GM18858 (cell line): ENCODE measurements at regions not wholly inside any gene's neighbourhood (a gene's known extent, or its start where the extent isn't known, plus 50 kb on each side); places are given as distances from the start of the nearest gene placed in this dataset.
A peak's percentile ranks its signal among the peaks of the same experiment; 100 is the strongest.
"Not testable (repeated sequence)": the region's sequence is repeated elsewhere in the genome, so short reads cannot be mapped to it uniquely, and the experiment has no call there.

Experiments used
- ATAC-seq: cut with Tn5 transposase; IDR thresholded peaks from one replicate; pipeline ENCODE4 v1.9.1; 2021; ENCODE audit not compliant: unreplicated experiment

DNA sequence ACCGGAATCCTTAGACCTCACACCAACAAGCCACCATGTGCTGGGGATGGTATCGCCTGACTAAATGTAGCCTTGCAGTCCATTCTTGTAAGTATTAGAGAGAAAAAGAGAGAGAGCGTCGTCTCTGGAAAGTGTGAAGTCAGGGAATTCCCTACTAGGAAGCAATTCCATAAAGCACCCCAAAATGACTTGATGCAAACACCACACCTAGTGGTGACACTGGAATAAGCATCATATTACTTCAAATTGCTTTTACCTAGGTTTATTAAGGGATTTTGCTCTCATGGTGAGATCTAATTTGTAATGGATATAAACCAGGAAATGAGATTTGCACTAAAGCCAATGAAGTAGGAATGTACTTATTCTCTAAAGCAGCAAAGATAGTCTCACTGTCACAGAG lies 111.4 kb upstream of the METTL9 start:
- not testable (repeated sequence) for ATAC-seq

DNA sequence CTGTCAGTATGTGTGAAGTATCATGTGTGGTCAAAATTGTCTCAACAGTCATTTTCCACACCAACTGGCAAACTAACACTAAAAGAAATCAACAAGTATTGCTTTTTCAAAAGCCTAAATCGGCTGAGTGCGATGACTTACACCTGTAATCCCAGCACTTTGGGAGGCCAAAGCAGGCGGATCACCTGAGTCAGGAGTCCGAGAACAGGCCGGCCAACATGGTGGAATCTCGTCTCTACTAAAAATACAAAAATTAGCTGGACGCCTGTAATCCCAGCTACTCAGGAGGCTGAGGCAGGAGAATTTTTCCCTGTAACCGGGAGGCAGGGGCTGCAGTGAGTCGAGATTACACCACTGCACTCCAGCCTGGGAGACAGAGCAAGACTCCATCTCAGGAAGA lies 100.3 kb upstream of the METTL9 start:
- not testable (repeated sequence) for ATAC-seq

DNA sequence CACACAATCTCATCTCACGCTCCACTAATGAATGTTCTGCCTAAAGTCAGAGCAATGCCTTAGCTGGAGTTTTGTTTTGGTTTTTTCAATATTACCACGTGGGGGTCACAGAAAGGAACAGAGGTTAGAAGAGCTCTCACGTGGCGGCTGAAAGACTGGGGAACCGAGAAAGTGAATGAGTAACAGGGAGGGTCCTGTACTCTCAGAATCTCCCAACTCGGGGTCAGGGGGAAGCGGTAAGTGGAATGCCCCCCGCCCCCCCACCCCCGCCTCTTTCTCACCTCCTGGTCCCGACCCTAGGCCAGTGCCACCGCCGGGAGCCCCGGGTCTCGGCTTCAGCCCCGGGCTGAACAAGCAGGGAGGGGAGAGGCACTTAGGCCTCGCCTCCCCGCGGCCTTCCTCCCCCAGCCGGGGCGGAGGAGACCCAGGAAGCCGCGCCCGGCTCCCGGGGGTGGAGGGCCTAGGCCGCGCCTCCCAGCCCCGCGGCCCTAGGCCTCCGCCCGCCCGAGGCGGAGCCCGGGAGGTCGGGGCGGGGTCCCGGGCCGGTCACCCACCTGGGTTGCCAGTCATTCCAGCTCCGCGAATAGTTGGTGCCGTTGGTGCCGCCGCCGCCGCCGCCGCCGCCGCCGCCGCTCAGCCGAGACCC lies 98.0 kb upstream of the METTL9 start:
- peak; percentile 36 for ATAC-seq

DNA sequence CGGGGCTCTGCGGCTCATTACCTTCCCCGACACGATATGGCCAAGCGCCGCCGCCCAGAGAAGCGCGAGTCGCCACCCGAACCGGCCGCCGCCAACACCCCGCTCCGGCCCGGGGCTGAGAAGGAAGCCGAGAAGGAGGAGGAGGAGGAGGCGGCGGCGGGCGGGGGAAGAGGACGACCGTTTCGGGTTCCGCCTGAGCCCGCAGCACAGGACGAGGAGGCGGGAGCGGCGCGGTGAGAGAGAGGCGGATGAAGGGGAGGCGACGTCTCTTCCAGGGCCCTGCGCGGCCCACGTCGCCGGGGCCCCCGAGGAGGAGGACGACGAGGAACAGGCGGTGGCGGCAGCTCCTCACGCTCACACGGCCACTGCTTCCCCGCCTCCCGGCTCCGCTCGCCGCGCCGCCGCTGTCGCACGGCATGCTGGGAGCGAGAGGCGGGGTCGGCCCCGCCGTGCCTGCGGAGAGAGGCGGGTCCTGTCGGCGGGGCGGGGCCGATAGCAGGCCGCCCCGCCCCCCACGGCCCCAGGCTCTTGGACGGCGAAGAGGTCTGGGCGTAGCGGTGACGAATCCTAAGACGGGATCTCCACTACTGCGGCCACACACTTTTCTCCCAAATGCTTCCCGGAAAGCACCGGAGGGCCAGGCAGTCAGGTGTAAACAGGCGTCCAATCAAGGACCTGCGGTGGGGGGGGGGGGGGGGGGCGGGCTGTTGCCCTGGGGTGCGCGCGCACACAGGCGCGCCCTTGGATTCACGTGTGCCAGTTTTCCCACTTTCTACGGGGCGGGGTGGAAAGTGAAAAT lies 97.3 kb upstream of the METTL9 start:
- peak; percentile 56 for ATAC-seq

DNA sequence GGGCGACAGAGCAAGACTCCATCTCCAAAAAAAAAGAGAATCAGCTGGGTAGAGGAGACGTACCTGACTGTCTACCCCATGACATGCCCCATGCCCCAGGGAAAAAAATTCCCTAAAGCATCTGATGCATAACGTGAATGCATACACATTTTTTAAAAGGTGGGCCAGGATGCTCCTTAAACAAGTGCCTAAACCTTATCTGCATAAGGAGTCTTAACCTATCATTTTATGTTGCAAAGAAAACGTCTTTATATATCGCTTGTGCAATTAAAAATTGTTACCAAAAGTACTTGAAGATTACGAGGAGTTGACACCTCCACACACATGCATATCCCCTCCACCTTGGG lies 95.8 kb upstream of the METTL9 start:
- not testable (repeated sequence) for ATAC-seq

DNA sequence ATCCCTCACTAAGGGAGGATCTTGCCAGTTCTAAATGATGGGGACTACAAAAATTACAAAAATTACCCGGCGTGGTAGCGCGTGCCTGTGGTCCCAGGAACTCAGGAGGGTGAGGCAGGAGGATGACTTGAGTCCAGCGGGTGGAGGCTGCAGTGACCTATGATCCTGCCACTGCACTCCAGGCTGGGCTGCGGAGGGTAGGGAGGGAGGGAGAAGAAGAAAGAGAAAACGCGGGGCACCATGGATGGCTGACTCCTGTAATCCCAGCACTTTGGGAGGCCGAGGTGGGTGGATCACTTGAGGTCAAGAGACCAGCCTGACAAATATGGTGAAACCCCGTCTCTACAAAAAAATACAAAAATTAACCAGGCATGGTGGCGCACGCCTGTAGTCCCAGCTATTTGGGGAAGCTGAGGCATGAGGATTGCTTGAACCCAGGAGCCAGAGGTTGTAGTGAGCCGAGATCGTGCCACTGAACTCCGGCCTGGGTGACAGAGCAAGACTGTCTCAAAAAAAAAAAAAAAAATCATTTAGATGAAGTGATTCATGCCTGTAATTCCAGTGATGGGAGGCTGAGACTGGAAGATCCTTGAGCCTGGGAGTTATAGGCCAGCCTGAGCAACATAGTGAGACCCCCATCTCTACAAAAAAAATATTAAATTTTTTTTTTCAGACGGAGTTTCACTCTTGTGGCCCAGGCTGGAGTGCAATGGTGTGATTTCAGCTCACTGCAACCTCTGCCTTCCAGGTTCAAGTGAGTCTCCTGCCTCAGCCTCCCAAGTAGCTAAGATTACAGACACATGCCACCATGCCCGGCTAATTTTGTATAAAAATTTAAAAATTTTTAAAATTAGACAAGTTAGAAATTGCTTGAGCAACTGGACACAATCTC lies 95.2 kb upstream of the METTL9 start:
- not testable (repeated sequence) for ATAC-seq

DNA sequence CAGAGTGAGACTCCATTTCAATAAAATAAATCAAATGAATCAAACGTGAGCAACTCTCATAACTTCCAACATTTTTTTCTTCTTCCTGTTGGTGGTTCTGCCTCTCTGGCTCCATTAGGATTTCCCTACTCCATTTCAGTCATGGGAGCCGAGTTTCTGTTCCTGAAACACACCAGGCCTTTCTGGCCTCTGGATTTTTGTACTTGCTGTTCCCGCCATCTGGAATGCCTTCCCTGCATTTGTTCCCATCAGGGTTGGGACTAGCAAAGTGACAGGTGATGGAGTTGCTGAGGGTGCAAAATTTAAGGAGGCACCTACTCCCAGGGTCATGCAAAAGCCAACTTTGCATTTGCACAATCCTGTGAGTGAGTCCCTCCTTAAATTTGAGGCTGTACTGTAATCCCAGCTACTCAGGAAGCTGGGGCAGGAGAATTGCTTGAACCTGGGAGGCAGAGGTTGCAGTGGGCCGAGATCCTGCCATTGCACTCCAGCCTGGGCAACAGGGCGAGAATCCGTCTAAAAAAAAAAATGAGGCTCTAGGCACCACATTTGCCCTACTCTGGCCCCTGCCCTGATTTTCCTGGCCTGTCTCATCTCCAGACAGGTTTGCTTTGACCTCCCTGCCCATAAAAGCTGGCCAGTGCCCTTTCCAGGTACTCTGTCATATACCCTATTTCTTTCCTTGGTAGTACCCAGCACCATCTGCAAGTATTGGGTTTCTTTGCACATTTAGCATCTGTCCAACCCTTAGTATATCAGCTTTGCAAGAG lies 93.4 kb upstream of the METTL9 start:
- ATAC-seq: not testable (repeated sequence)

DNA sequence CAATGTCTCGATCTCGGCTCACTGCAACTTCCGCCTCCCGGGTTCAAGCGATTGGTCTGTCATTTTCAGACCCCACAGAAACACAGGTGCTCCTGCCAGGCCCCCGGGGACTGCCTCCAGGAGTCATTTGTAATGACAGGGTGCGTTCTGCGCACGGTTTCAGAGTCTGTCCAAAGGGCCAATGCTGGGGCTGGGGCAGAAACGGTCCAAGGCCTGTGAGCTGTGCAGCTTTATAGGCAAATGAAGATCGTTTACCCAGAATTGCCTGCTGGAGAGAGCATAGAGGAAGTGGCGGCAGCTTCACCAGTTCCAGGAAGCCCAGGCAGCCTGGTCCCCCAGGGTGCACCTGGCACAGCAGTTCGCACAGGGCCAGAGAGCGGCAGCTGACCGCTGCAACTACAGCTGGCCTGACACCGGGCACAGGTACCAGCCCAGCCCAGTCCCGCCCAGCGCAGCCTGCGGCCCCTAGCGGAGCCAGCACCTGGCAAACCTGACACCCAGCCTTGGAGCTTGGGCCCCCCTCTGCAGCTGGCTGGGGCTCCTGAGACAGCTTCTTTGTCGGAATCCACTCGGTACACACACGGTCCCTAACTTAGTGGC lies 92.4 kb upstream of the METTL9 start:
- peak; percentile 42 for ATAC-seq

DNA sequence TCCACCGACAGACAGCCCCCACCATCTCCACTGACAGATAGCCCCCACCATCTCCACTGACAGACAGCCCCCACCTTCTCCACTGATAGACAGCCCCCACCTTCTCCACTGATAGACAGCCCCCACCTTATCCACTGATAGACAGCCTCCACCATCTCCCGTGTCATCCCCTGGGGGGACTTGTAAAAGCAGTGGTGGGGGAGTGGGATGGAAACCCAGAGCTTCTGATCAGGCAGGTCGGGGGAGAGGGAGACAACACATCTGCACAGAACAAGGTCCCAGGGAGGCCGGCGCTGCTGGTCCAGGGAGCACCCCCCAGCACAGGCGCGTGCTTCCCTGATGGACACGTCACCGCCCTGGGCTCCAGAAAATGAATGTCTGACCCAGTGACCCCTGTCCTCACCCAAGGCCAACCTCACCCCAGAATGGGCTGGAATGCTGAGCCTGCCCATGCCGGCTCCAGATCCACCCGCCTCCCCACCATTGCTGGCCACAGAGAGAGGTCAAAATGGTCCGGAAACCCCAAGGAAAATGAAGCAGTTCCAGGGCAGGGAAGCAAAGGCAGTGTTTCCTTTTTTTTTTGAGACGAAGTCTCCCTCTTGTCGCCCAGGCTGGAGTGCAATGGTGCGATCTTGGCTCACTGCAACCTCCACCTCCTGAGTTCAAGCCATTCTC lies 91.6 kb upstream of the METTL9 start:
- not testable (repeated sequence) for ATAC-seq

DNA sequence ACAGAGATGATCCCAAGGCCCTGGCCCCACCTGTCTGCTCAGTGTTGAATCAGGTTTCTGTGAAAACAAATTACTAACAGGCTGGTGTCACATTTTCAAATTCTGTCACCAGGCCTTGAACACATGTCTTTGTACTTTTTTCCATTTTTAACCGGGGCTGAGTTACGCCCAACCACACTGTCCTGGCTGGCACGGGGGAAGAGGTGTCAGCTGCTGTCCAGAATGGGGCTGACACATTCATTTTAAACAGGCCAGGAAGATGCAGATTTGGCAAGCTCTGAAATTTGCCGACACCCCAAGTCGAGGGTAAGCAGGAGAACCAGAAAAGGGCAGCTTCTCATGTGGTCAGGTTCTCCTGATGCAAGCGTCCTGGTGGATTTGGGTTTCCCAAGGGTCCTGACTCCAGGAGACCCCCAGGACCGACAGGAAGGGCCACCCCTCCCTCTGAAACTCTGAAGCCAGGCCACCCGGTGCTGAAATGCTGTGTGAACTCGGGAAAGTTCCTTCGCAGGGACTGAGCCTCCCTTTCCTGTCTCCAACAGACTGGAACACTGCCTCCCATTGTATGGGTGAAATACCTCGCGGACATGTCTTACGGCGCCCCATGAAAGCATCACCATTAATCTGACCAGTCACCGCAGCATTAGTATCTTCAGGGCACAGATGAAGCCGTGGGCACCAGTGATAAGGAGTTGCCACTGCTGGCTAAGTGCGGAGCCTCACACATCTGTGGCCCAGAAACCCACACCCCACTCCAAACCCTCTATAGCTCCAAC lies 90.5 kb upstream of the METTL9 start:
- not testable (repeated sequence) for ATAC-seq

DNA sequence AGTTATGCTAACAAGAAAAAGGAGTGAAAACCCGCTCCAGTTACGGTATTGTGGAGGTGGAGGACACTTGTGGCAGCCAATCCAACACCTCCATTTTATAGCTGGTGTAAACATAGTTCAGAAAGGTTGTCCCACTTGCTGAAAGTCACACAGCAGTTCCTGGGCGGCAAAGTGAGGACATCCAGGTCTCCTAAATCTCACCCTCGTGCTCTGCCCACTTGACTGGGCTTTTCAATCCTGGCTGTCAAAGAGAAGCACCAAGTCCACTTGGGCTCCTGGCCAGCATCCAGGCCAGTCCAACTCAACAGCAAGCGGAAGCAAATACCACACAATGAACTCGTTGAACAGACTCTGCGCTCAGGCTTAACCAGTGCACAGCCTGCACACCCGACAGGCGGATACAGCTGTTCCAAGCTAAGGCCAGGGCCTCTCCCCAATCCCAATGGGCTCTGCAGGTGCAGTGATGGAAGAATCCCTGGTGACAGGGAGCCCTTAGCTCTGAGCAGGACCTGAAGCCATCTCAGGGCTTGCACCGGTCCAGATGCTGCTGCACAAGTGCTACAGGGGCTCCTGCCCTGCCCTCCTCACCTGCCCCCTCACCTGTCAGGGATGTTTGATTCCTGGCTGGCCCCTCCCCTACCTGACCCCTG lies 89.8 kb upstream of the METTL9 start:
- ATAC-seq: not testable (repeated sequence)

DNA sequence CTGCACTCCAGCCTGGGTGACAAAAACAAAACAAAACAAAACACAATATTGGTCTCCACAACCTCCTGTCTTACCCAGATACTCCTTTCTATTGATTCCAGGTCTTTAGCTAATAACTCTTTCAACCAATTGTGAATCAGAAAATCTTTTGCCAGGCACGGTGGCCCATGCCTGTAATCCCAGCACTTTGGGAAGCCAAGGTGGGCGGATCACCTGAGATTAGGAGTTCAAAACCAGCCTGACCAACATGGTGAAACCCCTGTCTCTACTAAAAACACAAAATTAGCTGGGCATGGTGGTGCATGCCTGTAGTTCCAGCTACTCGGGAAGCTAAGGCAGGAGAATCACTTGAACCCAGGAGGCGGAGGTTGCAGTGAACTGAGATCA lies 88.5 kb upstream of the METTL9 start:
- not testable (repeated sequence) for ATAC-seq

DNA sequence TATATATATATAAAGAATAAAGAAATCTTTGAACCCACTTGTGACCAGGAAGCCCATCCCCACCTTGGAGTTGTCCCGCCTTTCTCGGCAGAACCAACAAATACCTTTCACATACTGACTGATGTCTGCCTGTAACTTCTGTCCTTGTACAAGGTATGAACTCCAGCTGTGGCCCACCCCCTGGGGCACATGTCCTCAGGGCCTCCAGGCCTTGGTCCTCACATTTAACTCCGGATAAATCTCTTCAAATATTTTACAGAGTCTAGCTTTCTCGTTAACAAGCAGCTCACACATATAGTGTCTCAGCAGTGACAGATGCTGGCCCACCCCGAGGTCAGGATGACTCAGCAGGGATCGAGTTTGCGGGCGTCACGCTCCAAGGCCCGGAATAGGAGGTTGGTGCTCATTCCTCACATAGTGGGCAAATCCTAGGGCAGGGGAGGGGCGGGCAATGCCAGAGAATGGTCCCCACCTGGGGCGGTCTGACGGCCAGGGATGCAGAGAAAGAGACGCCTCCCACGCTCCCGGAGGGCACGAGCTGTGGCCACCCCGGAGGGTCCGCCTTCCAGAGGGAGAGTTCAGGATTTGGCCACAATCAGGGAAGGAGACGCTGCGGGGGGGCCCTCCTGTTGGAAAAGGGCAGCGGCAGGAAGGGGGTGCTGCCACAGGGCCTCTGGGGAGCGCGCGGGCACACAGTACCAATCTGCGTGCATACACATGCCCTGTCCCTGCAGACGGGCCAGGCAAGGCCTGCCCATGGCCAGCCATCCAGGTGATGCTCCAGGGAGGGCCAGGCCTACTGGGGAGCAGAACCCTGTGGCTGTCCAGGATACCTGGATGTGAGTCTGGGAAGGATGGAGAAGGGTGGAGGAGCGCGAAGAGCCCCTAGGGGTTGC lies 87.8 kb upstream of the METTL9 start:
- not testable (repeated sequence) for ATAC-seq

DNA sequence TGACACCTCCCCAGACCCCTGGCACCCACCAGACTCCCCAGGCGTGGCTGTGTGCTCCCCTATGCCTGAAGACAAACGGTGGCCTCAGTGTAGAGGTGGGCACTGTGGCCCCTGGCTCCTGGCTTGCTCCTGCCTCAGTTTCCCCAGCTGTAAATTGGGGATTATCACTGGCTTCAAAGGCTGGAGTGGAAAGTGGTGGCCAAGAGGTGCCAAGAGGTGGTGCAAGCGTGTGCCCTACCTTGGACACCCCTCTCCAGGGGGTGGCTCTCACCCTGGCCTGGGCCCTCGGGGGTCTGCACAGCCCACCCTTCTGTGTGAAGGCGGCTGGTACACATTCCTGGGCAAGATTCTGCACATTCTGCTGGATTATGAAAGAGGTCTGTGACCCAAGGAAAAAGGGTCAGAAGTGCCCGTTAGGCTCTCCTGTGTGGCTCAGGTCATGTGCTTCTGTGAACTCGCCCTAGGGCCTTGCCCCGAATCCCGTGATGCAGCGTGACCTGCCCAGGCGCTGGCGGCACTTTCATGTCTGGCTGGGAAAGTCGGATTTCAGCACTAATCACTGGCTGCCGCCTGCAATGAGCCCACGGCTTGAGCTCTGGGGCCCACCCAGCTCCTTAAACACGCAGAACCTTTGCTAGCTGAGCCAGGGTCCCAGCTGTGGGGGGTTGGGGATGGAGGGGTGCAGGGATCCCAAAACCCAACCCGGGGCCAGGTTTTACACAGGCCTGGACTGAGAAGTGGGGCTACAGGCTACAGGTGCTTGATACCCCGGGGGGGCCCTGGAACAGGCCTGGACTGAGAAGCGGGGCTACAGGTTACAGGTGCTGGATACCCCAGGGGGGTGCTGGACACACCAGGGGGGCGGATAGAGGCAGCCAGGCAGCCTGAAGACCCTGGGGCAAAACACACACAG lies 86.8 kb upstream of the METTL9 start:
- not testable (repeated sequence) for ATAC-seq

DNA sequence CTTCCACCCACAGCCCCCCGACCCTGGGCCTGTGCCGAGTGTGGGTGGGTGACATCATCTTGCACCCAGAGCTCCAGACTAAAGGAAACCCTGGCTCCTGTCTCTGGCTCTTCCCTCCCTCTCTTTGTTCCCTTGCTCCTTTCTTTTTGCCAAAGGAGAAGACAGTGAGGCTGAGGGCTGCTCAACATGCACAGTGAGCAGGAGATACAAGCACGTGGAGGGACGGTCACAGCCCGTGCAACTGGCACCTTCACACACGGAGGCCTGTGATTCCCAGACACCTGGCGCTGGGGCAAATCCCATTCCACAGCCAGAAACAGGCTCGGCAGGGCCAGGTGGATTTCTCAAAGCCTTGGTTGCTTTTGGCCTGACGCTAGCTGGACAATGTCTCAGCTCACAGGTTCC lies 86.0 kb upstream of the METTL9 start:
- not testable (repeated sequence) for ATAC-seq

DNA sequence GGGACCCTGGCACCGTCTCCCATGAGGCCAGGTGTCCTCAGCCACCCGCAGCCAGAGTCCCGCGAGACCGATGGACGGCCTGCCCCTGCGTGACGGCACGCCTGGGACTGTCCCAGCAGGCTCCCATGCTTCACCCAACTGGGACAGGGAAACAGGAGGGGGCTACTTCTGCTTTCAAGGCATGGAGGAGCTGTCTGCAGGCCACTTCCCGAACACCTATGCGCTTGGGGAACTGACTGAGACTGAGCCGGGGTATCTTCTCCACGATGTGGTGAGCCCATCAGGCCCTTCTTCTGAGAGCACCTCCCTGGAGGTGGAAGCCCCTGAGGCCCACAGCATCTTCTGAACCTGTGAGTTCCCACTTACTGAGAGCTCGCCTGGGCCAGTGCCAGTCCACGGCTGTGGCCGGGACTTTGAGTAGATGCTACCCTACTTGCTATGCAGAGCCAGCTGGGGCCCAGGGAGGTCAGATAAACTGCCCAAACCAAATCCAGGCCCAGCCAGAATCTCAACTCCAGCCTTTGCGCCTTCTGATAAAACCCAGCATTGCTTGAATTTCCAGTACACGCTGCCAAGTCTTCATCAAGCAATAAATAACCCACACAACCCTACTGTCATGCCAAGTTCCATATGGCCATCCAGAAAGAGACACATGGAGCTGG lies 85.4 kb upstream of the METTL9 start:
- not testable (repeated sequence) for ATAC-seq
